OCI-LY1 (cell line): ENCODE measurements at regions not wholly inside any gene's neighbourhood (a gene's known extent, or its start where the extent isn't known, plus 50 kb on each side); places are given as distances from the start of the nearest gene placed in this dataset.

Source experiments
- H2AFZ ChIP-seq: fragments of 200-600 bp; sonication (generic), shearing (Covaris generic); 2 replicates; pipeline ENCODE4 v1.6.0; 2014; ENCODE audit warnings: antibody characterized with exemption, mild to moderate bottlenecking, low read length
- H3F3A ChIP-seq: fragments of 200-600 bp; sonication (generic), shearing (Covaris generic); 2 replicates; pipeline ENCODE4 v1.6.0; 2014; ENCODE audit warnings: mild to moderate bottlenecking, antibody characterized with exemption, low read length, moderate library complexity; ENCODE audit not compliant: insufficient read depth
- H3K27ac ChIP-seq: fragments of 200-600 bp; sonication (generic); 2 replicates; pipeline ENCODE4 v1.5.1; 2014; ENCODE audit warnings: low read length, mixed run types, mild to moderate bottlenecking, low read depth; ENCODE audit not compliant: poor library complexity, severe bottlenecking
- H3K27me3 ChIP-seq: fragments of 200-600 bp; sonication (generic); 2 replicates; pipeline ENCODE4 v1.6.0; 2014; ENCODE audit warnings: antibody characterized with exemption, mild to moderate bottlenecking, low read length, moderate library complexity; ENCODE audit not compliant: insufficient read depth
- H3K36me3 ChIP-seq: fragments of 200-600 bp; sonication (generic); 2 replicates; pipeline ENCODE4 v1.6.1; 2014; ENCODE audit warnings: mild to moderate bottlenecking, antibody characterized with exemption, low read length, moderate library complexity, mixed read lengths; ENCODE audit not compliant: insufficient read depth
- H3K4me1 ChIP-seq: fragments of 200-600 bp; sonication (generic); 2 replicates; pipeline ENCODE4 v1.5.1; 2014; ENCODE audit warnings: mild to moderate bottlenecking, low read length, moderate library complexity; ENCODE audit not compliant: insufficient read depth, severe bottlenecking
- H3K4me2 ChIP-seq: fragments of 200-600 bp; sonication (generic), shearing (Covaris generic); 2 replicates; pipeline ENCODE4 v1.6.1; 2014; ENCODE audit warnings: low read length
- H3K4me3 ChIP-seq: fragments of 200-600 bp; sonication (generic); 2 replicates; pipeline ENCODE4 v1.5.1; 2014; ENCODE audit warnings: low read length, low read depth, mild to moderate bottlenecking, mixed read lengths; ENCODE audit not compliant: poor library complexity, severe bottlenecking
- H3K79me2 ChIP-seq: fragments of 200-600 bp; shearing (Covaris generic); 2 replicates; pipeline ENCODE4 v1.6.1; 2016; ENCODE audit warnings: mixed run types, low read length, mixed read lengths; ENCODE audit not compliant: insufficient read depth
- H3K9ac ChIP-seq: fragments of 200-600 bp; sonication (generic), shearing (Covaris generic); 2 replicates; pipeline ENCODE4 v1.6.1; 2014; ENCODE audit warnings: mild to moderate bottlenecking, low read length, mixed read lengths
- H3K9me2 ChIP-seq: fragments of 200-600 bp; sonication (generic), shearing (Covaris generic); 2 replicates; pipeline ENCODE4 v1.6.1; 2014; ENCODE audit warnings: low read depth, mild to moderate bottlenecking, low read length, mixed read lengths
- H3K9me3 ChIP-seq: fragments of 200-600 bp; shearing (Covaris generic); 2 replicates; pipeline ENCODE4 v1.6.1; 2014; ENCODE audit warnings: low read length, mixed read lengths
- H4K20me1 ChIP-seq: fragments of 200-600 bp; sonication (generic), shearing (Covaris generic); 2 replicates; pipeline ENCODE4 v1.6.0; 2016; ENCODE audit warnings: mild to moderate bottlenecking, low read length; ENCODE audit not compliant: insufficient read depth
- CTCF ChIP-seq: fragments of 200-600 bp; sonication (generic), shearing (Covaris generic); IDR thresholded peaks from 2 replicates; pipeline ENCODE4 v1.5.1; 2017; ENCODE audit warnings: mild to moderate bottlenecking, antibody characterized with exemption, low read length, moderate library complexity, mixed read lengths
- EZH2 ChIP-seq: fragments of 200-600 bp; sonication (generic), shearing (Covaris generic); IDR thresholded peaks from 2 replicates; pipeline ENCODE4 v1.8.0; 2017; ENCODE audit warnings: borderline replicate concordance, mixed run types, mild to moderate bottlenecking, antibody characterized with exemption, low read length, moderate library complexity, mixed read lengths

- no peak overlapping the region for H3K4me2 ChIP-seq
- no peaks in the 10 kb centered on the region for H3K27me3 ChIP-seq
- H3K27ac ChIP-seq, result no peak overlapping the region
- no peaks in the 10 kb centered on the region for H3K9me3 ChIP-seq
- TF ChIP-seq CTCF (no peak), EZH2 (no peak)
- H3K9me2 ChIP-seq, result no peaks in the 10 kb centered on the region
- no peaks in the 10 kb centered on the region for H3K4me1 ChIP-seq
- no peaks in the 10 kb centered on the region for H3K79me2 ChIP-seq
- no peaks in the 10 kb centered on the region for H4K20me1 ChIP-seq
- H3K36me3 ChIP-seq, result no peaks in the 10 kb centered on the region
- H3F3A ChIP-seq, result no peaks in the 10 kb centered on the region
- no peak overlapping the region for H3K4me3 ChIP-seq
- H2AFZ ChIP-seq, result no peak overlapping the region
- no peak overlapping the region for H3K9ac ChIP-seq
These were observed 174.7 kb upstream of the SLC24A5 start for GRCh38 chr15:47945872-47946650.

GRCh38 chr15:47949815-47950214 is 171.0 kb upstream of the SLC24A5 start:
- Histone ChIP-seq H4K20me1 (no peaks in the 10 kb centered on the region), H2AFZ (no peak overlapping the region), H3F3A (no peaks in the 10 kb centered on the region), H3K9ac (no peak overlapping the region), H3K4me1 (no peaks in the 10 kb centered on the region), H3K79me2 (no peaks in the 10 kb centered on the region), H3K9me3 (no peaks in the 10 kb centered on the region), H3K4me3 (no peak overlapping the region), H3K9me2 (no peaks in the 10 kb centered on the region), H3K27me3 (no peaks in the 10 kb centered on the region), H3K4me2 (no peak overlapping the region), H3K27ac (no peak overlapping the region), H3K36me3 (no peaks in the 10 kb centered on the region)
- TF ChIP-seq EZH2 (no peak), CTCF (no peak)

GRCh38 chr15:47950447-47950846 is 170.3 kb upstream of the SLC24A5 start:
- Histone ChIP-seq H3K9ac (no peak overlapping the region), H3K4me3 (no peak overlapping the region), H3K9me3 (no peaks in the 10 kb centered on the region), H3K4me1 (no peaks in the 10 kb centered on the region), H3K27ac (no peak overlapping the region), H3K4me2 (no peak overlapping the region), H3K36me3 (no peaks in the 10 kb centered on the region), H2AFZ (no peak overlapping the region), H3K79me2 (no peaks in the 10 kb centered on the region), H3K9me2 (no peaks in the 10 kb centered on the region), H3K27me3 (no peaks in the 10 kb centered on the region), H4K20me1 (no peaks in the 10 kb centered on the region), H3F3A (no peaks in the 10 kb centered on the region)
- no peak for TF ChIP-seq CTCF
- TF ChIP-seq EZH2, result no peak
